Neural cell (in vitro differentiated cells): ENCODE measurements at regions not wholly inside any gene's neighbourhood (a gene's known extent, or its start where the extent isn't known, plus 50 kb on each side); places are given as distances from the start of the nearest gene placed in this dataset.

Experiments used
- H2AFZ ChIP-seq: fragments of 200-600, 300-800 bp; sonication (generic), shearing (Covaris generic); 2 replicates; pipeline ENCODE4 v1.6.0; 2014; ENCODE audit warnings: low read depth, mild to moderate bottlenecking, antibody characterized with exemption, low read length, moderate library complexity
- H3F3A ChIP-seq: fragments of 200-600 bp; shearing (Covaris generic); 2 replicates; pipeline ENCODE4 v1.6.1; 2016; ENCODE audit warnings: mild to moderate bottlenecking, moderate library complexity, mixed read lengths, antibody characterized with exemption, low read length; ENCODE audit not compliant: insufficient read depth, poor library complexity, severe bottlenecking
- H3K27ac ChIP-seq: fragments of 200-600, 300-800 bp; sonication (generic), shearing (Covaris generic); 2 replicates; pipeline ENCODE4 v1.5.1; 2014; ENCODE audit warnings: mild to moderate bottlenecking, low read length, moderate library complexity
- H3K27me3 ChIP-seq: fragments of 300-800, 200-600 bp; sonication (generic), shearing (Covaris generic); 2 replicates; pipeline ENCODE4 v1.6.0; 2014; ENCODE audit warnings: mild to moderate bottlenecking, low read depth, low read length, moderate library complexity; ENCODE audit not compliant: insufficient read depth
- H3K36me3 ChIP-seq: fragments of 300-800, 200-600 bp; sonication (generic), shearing (Covaris generic); 2 replicates; pipeline ENCODE4 v1.5.1; 2014; ENCODE audit warnings: mild to moderate bottlenecking, antibody characterized with exemption, low read length, moderate library complexity; ENCODE audit not compliant: insufficient read depth
- H3K4me2 ChIP-seq: fragments of 300-800, 200-600 bp; sonication (generic), shearing (Covaris generic); 2 replicates; pipeline ENCODE4 v1.6.0; 2014; ENCODE audit warnings: mild to moderate bottlenecking, low read length
- H3K4me3 ChIP-seq: fragments of 300-800, 200-600 bp; sonication (generic), shearing (Covaris generic); 2 replicates; pipeline ENCODE4 v1.5.1; 2014; ENCODE audit warnings: mild to moderate bottlenecking, low read length, moderate library complexity
- H3K79me2 ChIP-seq: fragments of 200-600 bp; shearing (Covaris generic); replicated peaks from 2 replicates; pipeline ENCODE4 v1.6.0; 2014; ENCODE audit warnings: mild to moderate bottlenecking, low read length, moderate library complexity; ENCODE audit not compliant: insufficient read depth
- H3K9ac ChIP-seq: fragments of 300-800, 200-600 bp; sonication (generic), shearing (Covaris generic); 2 replicates; pipeline ENCODE4 v1.6.1; 2016; ENCODE audit warnings: mild to moderate bottlenecking, low read length, mixed read lengths
- H3K9me2 ChIP-seq: fragments of 200-600 bp; shearing (Covaris generic); 2 replicates; pipeline ENCODE4 v1.6.1; 2016; ENCODE audit warnings: mild to moderate bottlenecking, low read length, mixed read lengths; ENCODE audit not compliant: insufficient read depth
- H3K9me3 ChIP-seq: fragments of 200-600, 300-800 bp; sonication (generic), shearing (Covaris generic); 2 replicates; pipeline ENCODE4 v1.6.1; 2016; ENCODE audit warnings: mild to moderate bottlenecking, mixed run types, low read length, moderate library complexity, mixed read lengths
- H4K20me1 ChIP-seq: fragments of 200-600 bp; shearing (Covaris generic); 2 replicates; pipeline ENCODE4 v1.6.1; 2016; ENCODE audit warnings: mild to moderate bottlenecking, mixed run types; ENCODE audit not compliant: insufficient read depth
- CTCF ChIP-seq: fragments of 450-650 bp; IDR thresholded peaks from 2 replicates; pipeline ENCODE4 v1.5.1; 2014; ENCODE audit warnings: antibody characterized with exemption, mild to moderate bottlenecking, moderate library complexity; ENCODE audit not compliant: poor library complexity, severe bottlenecking
- EP300 ChIP-seq: fragments of 450-650 bp; conservative IDR thresholded peaks from 2 replicates; pipeline ENCODE4 v1.6.1; 2014; ENCODE audit warnings: antibody characterized with exemption, mild to moderate bottlenecking, moderate library complexity; ENCODE audit not compliant: poor library complexity, severe bottlenecking
- EZH2 ChIP-seq: fragments of 200-600, 300-800 bp; shearing (Covaris generic), sonication (generic); IDR thresholded peaks from 2 replicates; pipeline ENCODE4 v1.6.1; 2014; ENCODE audit warnings: antibody characterized with exemption, low read length, borderline replicate concordance, mild to moderate bottlenecking; ENCODE audit not compliant: insufficient read depth, poor library complexity, severe bottlenecking
- MXI1 ChIP-seq: fragments of 450-650 bp; conservative IDR thresholded peaks from 2 replicates; pipeline ENCODE4 v1.6.1; 2014; ENCODE audit warnings: antibody characterized with exemption, mild to moderate bottlenecking; ENCODE audit not compliant: poor library complexity, severe bottlenecking
- POLR2AphosphoS5 ChIP-seq: IDR thresholded peaks from 2 replicates; pipeline ENCODE4 v1.6.1; 2012
- RAD21 ChIP-seq: fragments of 450-650 bp; conservative IDR thresholded peaks from 2 replicates; pipeline ENCODE4 v1.6.1; 2014; ENCODE audit warnings: antibody characterized with exemption, mild to moderate bottlenecking, moderate library complexity
- REST ChIP-seq: IDR thresholded peaks from 2 replicates; pipeline ENCODE4 v1.6.1; 2012; ENCODE audit warnings: borderline replicate concordance
- SMC3 ChIP-seq: fragments of 450-650 bp; conservative IDR thresholded peaks from 2 replicates; pipeline ENCODE4 v1.6.1; 2014; ENCODE audit warnings: antibody characterized with exemption, mild to moderate bottlenecking, moderate library complexity; ENCODE audit not compliant: poor library complexity
- TAF1 ChIP-seq: IDR thresholded peaks from 2 replicates; pipeline ENCODE4 v1.6.1; 2012; ENCODE audit warnings: low read depth

- peaks cover 4% of the 10 kb centered on the region for H3F3A ChIP-seq
- H4K20me1 ChIP-seq = no peaks in the 10 kb centered on the region
- no peaks in the 10 kb centered on the region for H3K36me3 ChIP-seq
- H3K79me2 ChIP-seq = no peaks in the 10 kb centered on the region
- no peaks in the 10 kb centered on the region for H3K9me3 ChIP-seq
- H3K9me2 ChIP-seq = no peaks in the 10 kb centered on the region
- no peak overlapping the region for H3K4me2 ChIP-seq
- H3K27me3 ChIP-seq = no peaks in the 10 kb centered on the region
- no peak overlapping the region for H3K4me3 ChIP-seq
- no peak overlapping the region for H2AFZ ChIP-seq
- TF ChIP-seq POLR2AphosphoS5 = no peak
- H3K9ac ChIP-seq = no peak overlapping the region
- no peak overlapping the region for H3K27ac ChIP-seq
Measured at GRCh38 chr2:57899898-57900297, 146.7 kb upstream of the VRK2 start.

GRCh38 chr2:57902578-57902977 lies 144.0 kb upstream of the VRK2 start:
- Histone ChIP-seq H3K4me3 (no peak overlapping the region), H3K79me2 (no peaks in the 10 kb centered on the region)
- TF ChIP-seq TAF1 = no peak
- no peak for TF ChIP-seq EZH2
- TF ChIP-seq POLR2AphosphoS5 = no peak
- TF ChIP-seq REST = no peak
- no peak for TF ChIP-seq MXI1
- no peak for TF ChIP-seq SMC3
- TF ChIP-seq EP300 = no peak
- no peak for TF ChIP-seq RAD21
- TF ChIP-seq CTCF = no peak

GRCh38 chr2:57906152-57906732 lies 140.4 kb upstream of the VRK2 start:
- Histone ChIP-seq H3K4me2 (no peak overlapping the region), H3K9ac (no peak overlapping the region), H3K9me2 (no peaks in the 10 kb centered on the region), H3K36me3 (no peaks in the 10 kb centered on the region), H3K79me2 (no peaks in the 10 kb centered on the region), H3K27ac (no peak overlapping the region), H4K20me1 (no peaks in the 10 kb centered on the region), H3K4me3 (no peak overlapping the region), H3F3A (peaks cover 4% of the 10 kb centered on the region), H2AFZ (no peak overlapping the region), H3K27me3 (no peaks in the 10 kb centered on the region), H3K9me3 (no peaks in the 10 kb centered on the region)
- TF ChIP-seq EP300 (no peak), RAD21 (peak; percentile 90), SMC3 (peak; percentile 85), POLR2AphosphoS5 (no peak), EZH2 (no peak), REST (no peak), CTCF (peak; percentile 84), MXI1 (no peak)

More at GRCh38 chr2:57902578-57902977, 144.0 kb upstream of the VRK2 start:
- Histone ChIP-seq H3F3A (peaks cover 4% of the 10 kb centered on the region), H4K20me1 (no peaks in the 10 kb centered on the region), H3K9me2 (no peaks in the 10 kb centered on the region), H3K27ac (no peak overlapping the region), H3K9ac (no peak overlapping the region), H2AFZ (no peak overlapping the region), H3K36me3 (no peaks in the 10 kb centered on the region), H3K4me2 (no peak overlapping the region), H3K9me3 (no peaks in the 10 kb centered on the region), H3K27me3 (no peaks in the 10 kb centered on the region)
